GM12878 (cell line): ENCODE measurements at regions not wholly inside any gene's neighbourhood (a gene's known extent, or its start where the extent isn't known, plus 50 kb on each side); places are given as distances from the start of the nearest gene placed in this dataset.

Experiments used
- ATAC-seq: fragments of 200-7000 bp; cut with Tn5 transposase; 3 replicates; pipeline ENCODE4 v1.9.1; 2020; ENCODE audit warnings: mild to moderate bottlenecking, moderate library complexity
- BruUV-seq: library from RNA; stranded (reverse); fragments of 400-500 nt; replicated peaks from 2 replicates; lab custom pipeline; 2021; lab: Mats Ljungman, UMichigan
- CTCF ChIA-PET: fragments of 300-600 bp; sonication (Branson Sonifier 250); formaldehyde crosslinking; extraction: SDS; loops from one replicate; lab custom pipeline; 2021; ENCODE audit warnings: inconsistent platforms; lab: Yijun Ruan, JAX
- POLR2A ChIA-PET: fragments of 350-600 bp; formaldehyde crosslinking; extraction: SDS; loops from one replicate; lab custom pipeline; 2021; ENCODE audit warnings: inconsistent platforms; lab: Charles Lee
- RAD21 ChIA-PET: fragments of 300-600 bp; sonication (Branson Sonifier 250); formaldehyde crosslinking; loops from one replicate; lab custom pipeline; 2023; ENCODE audit warnings: antibody characterized with exemption; ENCODE audit not compliant: unreplicated experiment; lab: Charles Lee
- SMC1A ChIA-PET: fragments of 300-600 bp; sonication (Branson Sonifier 250); formaldehyde crosslinking; loops from one replicate; lab custom pipeline; 2023; ENCODE audit not compliant: unreplicated experiment, uncharacterized antibody; lab: Charles Lee
- DNase-seq: peaks from one replicate; pipeline ENCODE4 v3.0.0-alpha.2; 2011; ENCODE audit warnings: low read depth, low spot score
- FAIRE-seq: peaks from 3 replicates; lab custom pipeline; 2011; peaks lifted over from hg19 to GRCh38; lab: Jason Lieb, UNC
- H2AFZ ChIP-seq: 2 replicates; pipeline ENCODE4 v1.6.0; 2011; ENCODE audit warnings: low read depth, low read length, control low read depth; ENCODE audit not compliant: control insufficient read depth
- H3K27ac ChIP-seq: 2 replicates; pipeline ENCODE4 v1.5.1; 2011; ENCODE audit warnings: control low read depth; ENCODE audit not compliant: control insufficient read depth, insufficient read depth
- H3K27me3 ChIP-seq, 2 experiments: replicated peaks in 1 of 2; 2 replicates each; pipeline versions ENCODE4 v1.6.0 to v1.6.1; 2011; ENCODE audit warnings: low read length in 1 of 2; ENCODE audit not compliant: control insufficient read depth in 2 of 2, insufficient read depth in 2 of 2
- H3K36me3 ChIP-seq, 2 experiments: 2 replicates each; pipeline ENCODE4 v1.5.1; 2011; ENCODE audit warnings: low read length in 1 of 2; ENCODE audit not compliant: control insufficient read depth in 2 of 2, insufficient read depth in 2 of 2
- H3K4me1 ChIP-seq: 2 replicates; pipeline ENCODE4 v1.6.1; 2011; ENCODE audit warnings: mild to moderate bottlenecking, low read length, moderate library complexity, mixed read lengths; ENCODE audit not compliant: control insufficient read depth, insufficient read depth
- H3K4me2 ChIP-seq: 2 replicates; pipeline ENCODE4 v1.6.0; 2011; ENCODE audit warnings: control low read depth; ENCODE audit not compliant: control insufficient read depth, insufficient read depth
- H3K4me3 ChIP-seq: fragments of 200-600 bp; sonication (generic); 2 replicates; pipeline ENCODE4 v1.5.1; 2016
- H3K79me2 ChIP-seq: 2 replicates; pipeline ENCODE4 v1.6.0; 2011; ENCODE audit warnings: low read length; ENCODE audit not compliant: control insufficient read depth, insufficient read depth
- H3K9ac ChIP-seq: 2 replicates; pipeline ENCODE4 v1.8.0; 2011; ENCODE audit warnings: low read length, control low read depth, mixed read lengths; ENCODE audit not compliant: control insufficient read depth, insufficient read depth
- H3K9me3 ChIP-seq: replicated peaks from 3 replicates; pipeline ENCODE4 v1.5.1; 2011; ENCODE audit warnings: mild to moderate bottlenecking, low read length; ENCODE audit not compliant: control insufficient read depth, insufficient read depth
- H4K20me1 ChIP-seq: 2 replicates; pipeline ENCODE4 v1.6.0; 2011; ENCODE audit not compliant: control insufficient read depth, insufficient read depth
- GATAD2B ChIP-seq: fragments of 450-650 bp; conservative IDR thresholded peaks from 2 replicates; pipeline ENCODE4 v1.6.1; 2017; ENCODE audit warnings: low read depth, mild to moderate bottlenecking, moderate library complexity
- HDAC2 ChIP-seq: fragments of 200-600 bp; sonication (generic); IDR thresholded peaks from 2 replicates; pipeline ENCODE4 v1.6.1; 2017
- NFYB ChIP-seq: IDR thresholded peaks from 2 replicates; pipeline ENCODE4 v1.6.1; 2011; ENCODE audit warnings: low read depth, mild to moderate bottlenecking, low read length, improper control_type of control experiment, moderate library complexity; ENCODE audit not compliant: insufficient read depth
- RBBP5 ChIP-seq: fragments of 200-600 bp; sonication (generic); conservative IDR thresholded peaks from 2 replicates; pipeline ENCODE4 v1.6.1; 2016
- WGBS: methylation state at CpG from one replicate; pipeline ENCODE4 v1.1.6; 2016; ENCODE audit warnings: low lambda C conversion rate; ENCODE audit not compliant: insufficient replicate concordance, insufficient coverage; ENCODE audit errors: missing lambda C conversion rate; 5-methylcytosine and 5-hydroxymethylcytosine counted together
- in situ Hi-C: fragments of 300-500 bp; cut with MboI; formaldehyde crosslinking; loops from 9 replicates; pipeline ENCODE4 v1.14.3; 2018; ENCODE audit warnings: mixed read lengths
- intact Hi-C: fragments of 100-400 bp; cut with micrococcal nuclease; formaldehyde crosslinking; loops from one replicate; pipeline ENCODE4 v1.14.2; 2022; ENCODE audit not compliant: unreplicated experiment
- TF ChIP-seq, protein P1 (sequence below): fragments of 450-650 bp; IDR thresholded peaks from 2 replicates; pipeline ENCODE4 v1.6.1; 2016; ENCODE audit warnings: mild to moderate bottlenecking
- TF ChIP-seq, protein P2 (sequence below): IDR thresholded peaks from 2 replicates; pipeline ENCODE4 v1.6.1; 2011; ENCODE audit warnings: mild to moderate bottlenecking, low read depth, low read length, moderate library complexity; ENCODE audit not compliant: insufficient replicate concordance

DNA sequence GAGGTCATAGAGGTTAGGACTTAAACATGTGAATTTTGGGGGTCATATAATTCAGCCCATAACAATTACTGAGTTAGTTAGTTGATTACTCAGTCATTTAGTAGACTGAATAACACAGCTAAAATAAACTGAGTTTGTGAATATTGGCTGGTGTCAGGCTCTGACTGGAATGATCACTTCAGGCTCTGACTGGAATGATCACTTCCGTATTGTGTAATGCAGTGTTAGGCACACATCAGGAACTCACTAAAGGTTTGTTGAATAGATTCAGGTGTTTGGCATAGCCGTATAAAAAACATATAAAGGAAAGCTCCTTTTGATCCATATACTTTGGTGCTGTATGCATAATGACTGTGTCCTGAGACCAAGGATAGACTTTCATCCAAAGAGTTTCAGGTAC is 610.5 kb downstream of the INSC start:
- FAIRE-seq (no peak), DNase-seq (no peak), ATAC-seq (no peak)
- Histone ChIP-seq H3K4me3 (no peak overlapping the region), H3K9ac (no peak overlapping the region), H3K4me2 (no peak overlapping the region), H3K27ac (no peak overlapping the region), H2AFZ (no peak overlapping the region), H3K9me3 (no peaks in the 10 kb centered on the region), H3K27me3 (no peaks in the 10 kb centered on the region), H4K20me1 (no peaks in the 10 kb centered on the region), H3K4me1 (no peaks in the 10 kb centered on the region), H3K79me2 (no peaks in the 10 kb centered on the region), H3K36me3 (no peaks in the 10 kb centered on the region)
- TF ChIP-seq NFYB: no peak
- TF ChIP-seq, protein P1, sequence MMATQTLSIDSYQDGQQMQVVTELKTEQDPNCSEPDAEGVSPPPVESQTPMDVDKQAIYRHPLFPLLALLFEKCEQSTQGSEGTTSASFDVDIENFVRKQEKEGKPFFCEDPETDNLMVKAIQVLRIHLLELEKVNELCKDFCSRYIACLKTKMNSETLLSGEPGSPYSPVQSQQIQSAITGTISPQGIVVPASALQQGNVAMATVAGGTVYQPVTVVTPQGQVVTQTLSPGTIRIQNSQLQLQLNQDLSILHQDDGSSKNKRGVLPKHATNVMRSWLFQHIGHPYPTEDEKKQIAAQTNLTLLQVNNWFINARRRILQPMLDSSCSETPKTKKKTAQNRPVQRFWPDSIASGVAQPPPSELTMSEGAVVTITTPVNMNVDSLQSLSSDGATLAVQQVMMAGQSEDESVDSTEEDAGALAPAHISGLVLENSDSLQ: no peak
- no peak for TF ChIP-seq GATAD2B
- TF ChIP-seq, protein P2, sequence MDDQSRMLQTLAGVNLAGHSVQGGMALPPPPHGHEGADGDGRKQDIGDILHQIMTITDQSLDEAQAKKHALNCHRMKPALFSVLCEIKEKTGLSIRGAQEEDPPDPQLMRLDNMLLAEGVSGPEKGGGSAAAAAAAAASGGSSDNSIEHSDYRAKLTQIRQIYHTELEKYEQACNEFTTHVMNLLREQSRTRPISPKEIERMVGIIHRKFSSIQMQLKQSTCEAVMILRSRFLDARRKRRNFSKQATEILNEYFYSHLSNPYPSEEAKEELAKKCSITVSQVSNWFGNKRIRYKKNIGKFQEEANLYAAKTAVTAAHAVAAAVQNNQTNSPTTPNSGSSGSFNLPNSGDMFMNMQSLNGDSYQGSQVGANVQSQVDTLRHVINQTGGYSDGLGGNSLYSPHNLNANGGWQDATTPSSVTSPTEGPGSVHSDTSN: no peak
- no peak for TF ChIP-seq HDAC2
- no peak for TF ChIP-seq RBBP5
- RAD21 ChIA-PET: no interaction called here
- in situ Hi-C loops: no loop called here
- CTCF ChIA-PET: no interaction called here
- WGBS: 0% methylated on average over 2 of the region's 2 CpGs
- intact Hi-C loops: no loop called here
- POLR2A ChIA-PET: no interaction called here
- SMC1A ChIA-PET: interaction anchor here (0.6 kb wide), 1 partner anchor 347 kb away, joined by 3 read pairs; no protein-coding TSS in a partner anchor
- BruUV-seq: no TSS peak
